WTC11 (cell line): ENCODE measurements at regions not wholly inside any gene's neighbourhood (a gene's known extent, or its start where the extent isn't known, plus 50 kb on each side); places are given as distances from the start of the nearest gene placed in this dataset.

Experiments used
- ATAC-seq: fragments of 200-7000 bp; cut with Tn5 transposase; 2 replicates; pipeline ENCODE4 v1.10.0; 2021; ENCODE audit warnings: mild to moderate bottlenecking, moderate library complexity
- CTCF ChIA-PET: fragments of 300-600 bp; sonication (Branson Sonifier 250); formaldehyde crosslinking; loops from one replicate; lab custom pipeline; 2021; ENCODE audit warnings: antibody characterized with exemption; lab: Charles Lee
- POLR2A ChIA-PET: fragments of 350-600 bp; sonication (Branson Sonifier 250); formaldehyde crosslinking; loops from one replicate; lab custom pipeline; 2021; ENCODE audit warnings: antibody characterized with exemption; lab: Charles Lee
- DNase-seq: peaks from one replicate; pipeline ENCODE4 v3.0.0; 2021; ENCODE audit warnings: low spot score
- H3K27ac Mint-ChIP-seq: 2 replicates; pipeline ENCODE4 v1.8.0; 2021; ENCODE audit warnings: mixed read lengths
- H3K27me3 Mint-ChIP-seq: 2 replicates; pipeline ENCODE4 v1.8.0; 2021; ENCODE audit warnings: low read depth, mild to moderate bottlenecking, moderate library complexity, mixed read lengths
- H3K36me3 Mint-ChIP-seq: 2 replicates; pipeline ENCODE4 v1.8.0; 2021; ENCODE audit warnings: mixed read lengths
- H3K4me1 Mint-ChIP-seq: 2 replicates; pipeline ENCODE4 v1.8.0; 2022; ENCODE audit warnings: mixed read lengths
- H3K4me3 Mint-ChIP-seq: 2 replicates; pipeline ENCODE4 v1.8.0; 2021; ENCODE audit warnings: mild to moderate bottlenecking, moderate library complexity, mixed read lengths
- H3K9me3 Mint-ChIP-seq: 2 replicates; pipeline ENCODE4 v1.8.0; 2021; ENCODE audit warnings: mixed read lengths
- CREM ChIP-seq: sonication (generic); formaldehyde crosslinking; IDR thresholded peaks from 2 replicates; pipeline ENCODE4 v1.8.1; 2022; ENCODE audit warnings: mild to moderate bottlenecking, missing genetic modification reagents, moderate library complexity
- EMX1 ChIP-seq: fragments of 250-450 bp; sonication (Bioruptor Pico); IDR thresholded peaks from 2 replicates; pipeline ENCODE4 v1.8.0; 2021; ENCODE audit warnings: mild to moderate bottlenecking
- ESRRA ChIP-seq: sonication (generic); formaldehyde crosslinking; IDR thresholded peaks from 2 replicates; pipeline ENCODE4 v1.8.1; 2022; ENCODE audit warnings: mild to moderate bottlenecking, missing genetic modification reagents, borderline replicate concordance
- JAZF1 ChIP-seq: fragments of 250-450 bp; sonication (Bioruptor Pico); IDR thresholded peaks from 2 replicates; pipeline ENCODE4 v1.9.0; 2021; ENCODE audit warnings: moderate library complexity, mild to moderate bottlenecking, inconsistent platforms
- NFE2L1 ChIP-seq: sonication (generic); formaldehyde crosslinking; IDR thresholded peaks from 2 replicates; pipeline ENCODE4 v1.8.1; 2023; ENCODE audit warnings: missing genetic modification reagents
- RORB ChIP-seq: fragments of 250-450 bp; sonication (Bioruptor Pico); IDR thresholded peaks from 2 replicates; pipeline ENCODE4 v1.9.0; 2021; ENCODE audit warnings: mild to moderate bottlenecking
- SOX15 ChIP-seq: fragments of 250-450 bp; sonication (Bioruptor Pico); IDR thresholded peaks from 2 replicates; pipeline ENCODE4 v1.9.0; 2021; ENCODE audit warnings: mild to moderate bottlenecking
- TCF7 ChIP-seq: sonication (generic); formaldehyde crosslinking; IDR thresholded peaks from 2 replicates; pipeline ENCODE4 v1.8.0; 2022; ENCODE audit warnings: mild to moderate bottlenecking, low read depth, missing genetic modification reagents, moderate library complexity
- TF ChIP-seq, protein P1 (sequence below): sonication (generic); formaldehyde crosslinking; IDR thresholded peaks from 2 replicates; pipeline ENCODE4 v1.8.1; 2022; ENCODE audit warnings: mild to moderate bottlenecking, missing genetic modification reagents, moderate library complexity, borderline replicate concordance
- TF ChIP-seq, protein P2 (sequence below): fragments of 250-450 bp; sonication (Bioruptor Pico); IDR thresholded peaks from 2 replicates; pipeline ENCODE4 v1.8.0; 2021; ENCODE audit warnings: mild to moderate bottlenecking
- TF ChIP-seq, protein P3 (sequence below): sonication (generic); formaldehyde crosslinking; IDR thresholded peaks from 2 replicates; pipeline ENCODE4 v1.8.1; 2023; ENCODE audit warnings: mild to moderate bottlenecking, missing genetic modification reagents, borderline replicate concordance
- TF ChIP-seq, protein P4 (sequence below): fragments of 250-450 bp; sonication (Bioruptor Pico); IDR thresholded peaks from 2 replicates; pipeline ENCODE4 v1.9.0; 2021; ENCODE audit warnings: mild to moderate bottlenecking, borderline replicate concordance
- TF ChIP-seq, protein P5 (sequence below): fragments of 250-450 bp; sonication (Bioruptor Pico); IDR thresholded peaks from 2 replicates; pipeline ENCODE4 v1.9.0; 2021; ENCODE audit warnings: mild to moderate bottlenecking

DNA sequence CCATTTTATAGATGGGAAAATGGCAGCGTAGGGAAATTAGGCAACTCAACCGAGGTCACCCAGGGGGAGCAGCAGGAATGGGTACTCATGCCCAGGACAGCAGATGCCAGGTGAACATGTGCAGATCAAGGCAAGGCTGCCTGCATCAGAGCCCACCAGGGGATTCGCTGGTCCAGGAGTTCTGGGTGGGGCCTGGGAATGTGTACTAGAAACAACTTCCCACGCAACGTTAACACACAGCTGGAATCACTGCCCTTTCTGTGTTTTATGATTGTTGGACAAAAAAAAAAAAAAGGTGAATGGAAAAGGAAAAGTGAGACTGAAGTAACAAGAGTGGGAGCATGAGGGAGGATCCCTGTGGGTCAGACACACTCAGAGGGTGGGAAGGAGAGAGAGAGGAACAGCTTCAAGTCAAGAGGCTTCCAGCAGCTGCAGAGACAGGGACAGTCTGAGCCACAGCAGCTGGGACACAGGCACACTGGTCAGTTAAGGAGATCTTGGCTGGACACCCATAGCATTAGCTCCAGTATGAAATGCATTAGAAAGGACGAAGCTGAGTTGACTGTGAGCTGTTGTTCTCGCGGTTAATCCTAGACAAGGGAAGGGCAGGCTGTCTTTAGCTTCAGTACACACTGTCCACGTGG lies 187.9 kb upstream of the INHBA start:
- Mint-ChIP-seq H3K9me3 (no peaks in the 10 kb centered on the region), H3K36me3 (no peaks in the 10 kb centered on the region), H3K27me3 (no peaks in the 10 kb centered on the region), H3K4me3 (no peak overlapping the region), H3K27ac (no peak overlapping the region)
- POLR2A ChIA-PET: no interaction called here
- CTCF ChIA-PET: interaction anchor here (0.7 to 2.3 kb wide), 2 partner anchors 50 to 303 kb away, joined by 3 to 14 read pairs; no protein-coding TSS in a partner anchor
- DNase-seq (no peak), ATAC-seq (no peak)
- TF ChIP-seq, protein P1, sequence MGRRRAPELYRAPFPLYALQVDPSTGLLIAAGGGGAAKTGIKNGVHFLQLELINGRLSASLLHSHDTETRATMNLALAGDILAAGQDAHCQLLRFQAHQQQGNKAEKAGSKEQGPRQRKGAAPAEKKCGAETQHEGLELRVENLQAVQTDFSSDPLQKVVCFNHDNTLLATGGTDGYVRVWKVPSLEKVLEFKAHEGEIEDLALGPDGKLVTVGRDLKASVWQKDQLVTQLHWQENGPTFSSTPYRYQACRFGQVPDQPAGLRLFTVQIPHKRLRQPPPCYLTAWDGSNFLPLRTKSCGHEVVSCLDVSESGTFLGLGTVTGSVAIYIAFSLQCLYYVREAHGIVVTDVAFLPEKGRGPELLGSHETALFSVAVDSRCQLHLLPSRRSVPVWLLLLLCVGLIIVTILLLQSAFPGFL (CRISPR knock-in tag): no peak
- TF ChIP-seq ESRRA (no peak), JAZF1 (CRISPR knock-in tag) (no peak), NFE2L1 (CRISPR knock-in tag) (no peak), EMX1 (no peak)
- TF ChIP-seq, protein P2, sequence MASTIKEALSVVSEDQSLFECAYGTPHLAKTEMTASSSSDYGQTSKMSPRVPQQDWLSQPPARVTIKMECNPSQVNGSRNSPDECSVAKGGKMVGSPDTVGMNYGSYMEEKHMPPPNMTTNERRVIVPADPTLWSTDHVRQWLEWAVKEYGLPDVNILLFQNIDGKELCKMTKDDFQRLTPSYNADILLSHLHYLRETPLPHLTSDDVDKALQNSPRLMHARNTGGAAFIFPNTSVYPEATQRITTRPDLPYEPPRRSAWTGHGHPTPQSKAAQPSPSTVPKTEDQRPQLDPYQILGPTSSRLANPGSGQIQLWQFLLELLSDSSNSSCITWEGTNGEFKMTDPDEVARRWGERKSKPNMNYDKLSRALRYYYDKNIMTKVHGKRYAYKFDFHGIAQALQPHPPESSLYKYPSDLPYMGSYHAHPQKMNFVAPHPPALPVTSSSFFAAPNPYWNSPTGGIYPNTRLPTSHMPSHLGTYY (CRISPR knock-in tag): no peak
- TF ChIP-seq, protein P3, sequence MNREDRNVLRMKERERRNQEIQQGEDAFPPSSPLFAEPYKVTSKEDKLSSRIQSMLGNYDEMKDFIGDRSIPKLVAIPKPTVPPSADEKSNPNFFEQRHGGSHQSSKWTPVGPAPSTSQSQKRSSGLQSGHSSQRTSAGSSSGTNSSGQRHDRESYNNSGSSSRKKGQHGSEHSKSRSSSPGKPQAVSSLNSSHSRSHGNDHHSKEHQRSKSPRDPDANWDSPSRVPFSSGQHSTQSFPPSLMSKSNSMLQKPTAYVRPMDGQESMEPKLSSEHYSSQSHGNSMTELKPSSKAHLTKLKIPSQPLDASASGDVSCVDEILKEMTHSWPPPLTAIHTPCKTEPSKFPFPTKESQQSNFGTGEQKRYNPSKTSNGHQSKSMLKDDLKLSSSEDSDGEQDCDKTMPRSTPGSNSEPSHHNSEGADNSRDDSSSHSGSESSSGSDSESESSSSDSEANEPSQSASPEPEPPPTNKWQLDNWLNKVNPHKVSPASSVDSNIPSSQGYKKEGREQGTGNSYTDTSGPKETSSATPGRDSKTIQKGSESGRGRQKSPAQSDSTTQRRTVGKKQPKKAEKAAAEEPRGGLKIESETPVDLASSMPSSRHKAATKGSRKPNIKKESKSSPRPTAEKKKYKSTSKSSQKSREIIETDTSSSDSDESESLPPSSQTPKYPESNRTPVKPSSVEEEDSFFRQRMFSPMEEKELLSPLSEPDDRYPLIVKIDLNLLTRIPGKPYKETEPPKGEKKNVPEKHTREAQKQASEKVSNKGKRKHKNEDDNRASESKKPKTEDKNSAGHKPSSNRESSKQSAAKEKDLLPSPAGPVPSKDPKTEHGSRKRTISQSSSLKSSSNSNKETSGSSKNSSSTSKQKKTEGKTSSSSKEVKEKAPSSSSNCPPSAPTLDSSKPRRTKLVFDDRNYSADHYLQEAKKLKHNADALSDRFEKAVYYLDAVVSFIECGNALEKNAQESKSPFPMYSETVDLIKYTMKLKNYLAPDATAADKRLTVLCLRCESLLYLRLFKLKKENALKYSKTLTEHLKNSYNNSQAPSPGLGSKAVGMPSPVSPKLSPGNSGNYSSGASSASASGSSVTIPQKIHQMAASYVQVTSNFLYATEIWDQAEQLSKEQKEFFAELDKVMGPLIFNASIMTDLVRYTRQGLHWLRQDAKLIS: no peak
- TF ChIP-seq, protein P4, sequence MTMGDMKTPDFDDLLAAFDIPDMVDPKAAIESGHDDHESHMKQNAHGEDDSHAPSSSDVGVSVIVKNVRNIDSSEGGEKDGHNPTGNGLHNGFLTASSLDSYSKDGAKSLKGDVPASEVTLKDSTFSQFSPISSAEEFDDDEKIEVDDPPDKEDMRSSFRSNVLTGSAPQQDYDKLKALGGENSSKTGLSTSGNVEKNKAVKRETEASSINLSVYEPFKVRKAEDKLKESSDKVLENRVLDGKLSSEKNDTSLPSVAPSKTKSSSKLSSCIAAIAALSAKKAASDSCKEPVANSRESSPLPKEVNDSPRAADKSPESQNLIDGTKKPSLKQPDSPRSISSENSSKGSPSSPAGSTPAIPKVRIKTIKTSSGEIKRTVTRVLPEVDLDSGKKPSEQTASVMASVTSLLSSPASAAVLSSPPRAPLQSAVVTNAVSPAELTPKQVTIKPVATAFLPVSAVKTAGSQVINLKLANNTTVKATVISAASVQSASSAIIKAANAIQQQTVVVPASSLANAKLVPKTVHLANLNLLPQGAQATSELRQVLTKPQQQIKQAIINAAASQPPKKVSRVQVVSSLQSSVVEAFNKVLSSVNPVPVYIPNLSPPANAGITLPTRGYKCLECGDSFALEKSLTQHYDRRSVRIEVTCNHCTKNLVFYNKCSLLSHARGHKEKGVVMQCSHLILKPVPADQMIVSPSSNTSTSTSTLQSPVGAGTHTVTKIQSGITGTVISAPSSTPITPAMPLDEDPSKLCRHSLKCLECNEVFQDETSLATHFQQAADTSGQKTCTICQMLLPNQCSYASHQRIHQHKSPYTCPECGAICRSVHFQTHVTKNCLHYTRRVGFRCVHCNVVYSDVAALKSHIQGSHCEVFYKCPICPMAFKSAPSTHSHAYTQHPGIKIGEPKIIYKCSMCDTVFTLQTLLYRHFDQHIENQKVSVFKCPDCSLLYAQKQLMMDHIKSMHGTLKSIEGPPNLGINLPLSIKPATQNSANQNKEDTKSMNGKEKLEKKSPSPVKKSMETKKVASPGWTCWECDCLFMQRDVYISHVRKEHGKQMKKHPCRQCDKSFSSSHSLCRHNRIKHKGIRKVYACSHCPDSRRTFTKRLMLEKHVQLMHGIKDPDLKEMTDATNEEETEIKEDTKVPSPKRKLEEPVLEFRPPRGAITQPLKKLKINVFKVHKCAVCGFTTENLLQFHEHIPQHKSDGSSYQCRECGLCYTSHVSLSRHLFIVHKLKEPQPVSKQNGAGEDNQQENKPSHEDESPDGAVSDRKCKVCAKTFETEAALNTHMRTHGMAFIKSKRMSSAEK (CRISPR knock-in tag): no peak
- TF ChIP-seq, protein P5, sequence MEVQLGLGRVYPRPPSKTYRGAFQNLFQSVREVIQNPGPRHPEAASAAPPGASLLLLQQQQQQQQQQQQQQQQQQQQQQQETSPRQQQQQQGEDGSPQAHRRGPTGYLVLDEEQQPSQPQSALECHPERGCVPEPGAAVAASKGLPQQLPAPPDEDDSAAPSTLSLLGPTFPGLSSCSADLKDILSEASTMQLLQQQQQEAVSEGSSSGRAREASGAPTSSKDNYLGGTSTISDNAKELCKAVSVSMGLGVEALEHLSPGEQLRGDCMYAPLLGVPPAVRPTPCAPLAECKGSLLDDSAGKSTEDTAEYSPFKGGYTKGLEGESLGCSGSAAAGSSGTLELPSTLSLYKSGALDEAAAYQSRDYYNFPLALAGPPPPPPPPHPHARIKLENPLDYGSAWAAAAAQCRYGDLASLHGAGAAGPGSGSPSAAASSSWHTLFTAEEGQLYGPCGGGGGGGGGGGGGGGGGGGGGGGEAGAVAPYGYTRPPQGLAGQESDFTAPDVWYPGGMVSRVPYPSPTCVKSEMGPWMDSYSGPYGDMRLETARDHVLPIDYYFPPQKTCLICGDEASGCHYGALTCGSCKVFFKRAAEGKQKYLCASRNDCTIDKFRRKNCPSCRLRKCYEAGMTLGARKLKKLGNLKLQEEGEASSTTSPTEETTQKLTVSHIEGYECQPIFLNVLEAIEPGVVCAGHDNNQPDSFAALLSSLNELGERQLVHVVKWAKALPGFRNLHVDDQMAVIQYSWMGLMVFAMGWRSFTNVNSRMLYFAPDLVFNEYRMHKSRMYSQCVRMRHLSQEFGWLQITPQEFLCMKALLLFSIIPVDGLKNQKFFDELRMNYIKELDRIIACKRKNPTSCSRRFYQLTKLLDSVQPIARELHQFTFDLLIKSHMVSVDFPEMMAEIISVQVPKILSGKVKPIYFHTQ: no peak
- TF ChIP-seq, all 79 proteins: peak for 0
- peaks cover 9% of the 10 kb centered on the region for H3K4me1 Mint-ChIP-seq

DNA sequence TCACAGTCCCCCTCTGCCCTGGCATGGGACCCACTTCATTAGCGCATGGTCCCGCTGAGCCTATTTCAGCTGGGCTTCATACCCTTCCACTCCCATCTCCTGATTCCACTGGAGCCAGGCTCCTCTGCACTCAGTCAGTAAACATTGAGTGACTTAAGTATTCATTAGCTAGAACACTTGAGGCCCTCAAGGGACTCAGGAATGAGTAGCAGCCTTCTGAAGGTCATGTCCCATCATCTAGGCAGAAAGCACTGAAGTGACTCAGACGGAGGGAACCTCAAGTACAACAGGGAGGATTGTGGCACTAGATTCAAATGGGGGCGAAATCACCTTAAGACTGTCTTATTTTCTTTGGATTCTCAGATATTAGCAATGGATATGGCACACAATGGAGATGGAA lies 186.6 kb upstream of the INHBA start:
- ATAC-seq: no peak
- H3K27me3 Mint-ChIP-seq: no peaks in the 10 kb centered on the region
- no peak for TF ChIP-seq TCF7 (CRISPR knock-in tag)
- no peak for TF ChIP-seq RORB (CRISPR knock-in tag)
- TF ChIP-seq CREM (CRISPR knock-in tag): no peak
- TF ChIP-seq SOX15 (CRISPR knock-in tag): no peak
- no peak overlapping the region for H3K4me3 Mint-ChIP-seq
- CTCF ChIA-PET: interaction anchor here (0.8 to 1.1 kb wide), 2 partner anchors 117 to 178 kb away, joined by 3 read pairs; no protein-coding TSS in a partner anchor
- no peaks in the 10 kb centered on the region for H3K9me3 Mint-ChIP-seq
- H3K4me1 Mint-ChIP-seq: peaks cover 9% of the 10 kb centered on the region
- H3K36me3 Mint-ChIP-seq: no peaks in the 10 kb centered on the region
- no peak for DNase-seq
- H3K27ac Mint-ChIP-seq: no peak overlapping the region
- POLR2A ChIA-PET: no interaction called here
